ENCODE measurements at regions not wholly inside any gene's neighbourhood (a gene's known extent, or its start where the extent isn't known, plus 50 kb on each side); places are given as distances from the start of the nearest gene placed in this dataset.

DNA sequence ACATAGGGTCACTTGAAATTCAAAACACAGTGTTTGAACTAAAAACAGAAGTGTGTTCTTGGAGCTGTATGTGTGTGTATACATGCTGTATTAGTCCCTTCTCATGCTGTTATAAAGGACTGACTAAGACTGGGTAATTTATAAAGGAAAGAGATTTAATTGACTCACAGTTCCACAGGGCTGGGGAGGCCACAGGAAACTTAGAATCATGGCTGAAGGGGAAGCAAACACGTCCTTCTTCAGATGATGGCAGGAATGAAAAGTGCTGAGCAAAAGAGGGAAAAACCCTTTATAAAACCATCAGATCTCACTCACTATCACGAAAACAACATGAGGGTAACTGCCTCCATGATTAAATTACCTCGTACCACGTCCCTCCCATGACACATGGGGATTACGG, 224.1 kb downstream of the BCAT1 start:
- no peak for TF ChIP-seq POLR2AphosphoS5 (IDR thresholded peaks at IDR 0.05)
- TF ChIP-seq POLR2A (IDR thresholded peaks at IDR 0.05): no peak
- TF ChIP-seq, protein P1, sequence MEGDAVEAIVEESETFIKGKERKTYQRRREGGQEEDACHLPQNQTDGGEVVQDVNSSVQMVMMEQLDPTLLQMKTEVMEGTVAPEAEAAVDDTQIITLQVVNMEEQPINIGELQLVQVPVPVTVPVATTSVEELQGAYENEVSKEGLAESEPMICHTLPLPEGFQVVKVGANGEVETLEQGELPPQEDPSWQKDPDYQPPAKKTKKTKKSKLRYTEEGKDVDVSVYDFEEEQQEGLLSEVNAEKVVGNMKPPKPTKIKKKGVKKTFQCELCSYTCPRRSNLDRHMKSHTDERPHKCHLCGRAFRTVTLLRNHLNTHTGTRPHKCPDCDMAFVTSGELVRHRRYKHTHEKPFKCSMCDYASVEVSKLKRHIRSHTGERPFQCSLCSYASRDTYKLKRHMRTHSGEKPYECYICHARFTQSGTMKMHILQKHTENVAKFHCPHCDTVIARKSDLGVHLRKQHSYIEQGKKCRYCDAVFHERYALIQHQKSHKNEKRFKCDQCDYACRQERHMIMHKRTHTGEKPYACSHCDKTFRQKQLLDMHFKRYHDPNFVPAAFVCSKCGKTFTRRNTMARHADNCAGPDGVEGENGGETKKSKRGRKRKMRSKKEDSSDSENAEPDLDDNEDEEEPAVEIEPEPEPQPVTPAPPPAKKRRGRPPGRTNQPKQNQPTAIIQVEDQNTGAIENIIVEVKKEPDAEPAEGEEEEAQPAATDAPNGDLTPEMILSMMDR (IDR thresholded peaks at IDR 0.05): no peak

Data from breast epithelium (tissue), 3 donors.